DMS 273 (cell line): ENCODE measurements at regions not wholly inside any gene's neighbourhood (a gene's known extent, or its start where the extent isn't known, plus 50 kb on each side); places are given as distances from the start of the nearest gene placed in this dataset.

Source experiments
- DNase-seq: peaks from one replicate; lab custom pipeline; 2025; ENCODE audit not compliant: unreplicated experiment; lab: John Stamatoyannopoulos, UW

GRCh38 chr1:229991104-229991513 is 75.9 kb upstream of the GALNT2 start:
- DNase-seq = no peak

- DNase-seq = no peak
Measured at GRCh38 chr1:229991724-229992333, 75.2 kb upstream of the GALNT2 start.

- DNase-seq = no peak
Measured at GRCh38 chr1:229993060-229993459, 74.0 kb upstream of the GALNT2 start.

GRCh38 chr1:229993894-229994293 is 73.1 kb upstream of the GALNT2 start:
- DNase-seq = no peak

GRCh38 chr1:229999004-229999670 is 67.9 kb upstream of the GALNT2 start:
- DNase-seq = no peak

- no peak for DNase-seq
Measured at GRCh38 chr1:230000493-230001184, 66.4 kb upstream of the GALNT2 start.

GRCh38 chr1:230002164-230002803 is 64.8 kb upstream of the GALNT2 start:
- DNase-seq = no peak

- DNase-seq = no peak
Measured at GRCh38 chr1:230003409-230003808, 63.6 kb upstream of the GALNT2 start.

- DNase-seq = no peak
Measured at GRCh38 chr1:230005040-230005439, 62.0 kb upstream of the GALNT2 start.

- no peak for DNase-seq
Measured at GRCh38 chr1:230008721-230009120, 58.3 kb upstream of the GALNT2 start.

- no peak for DNase-seq
Measured at GRCh38 chr1:230009611-230010313, 57.3 kb upstream of the GALNT2 start.

- DNase-seq = no peak
Measured at GRCh38 chr1:230010603-230011332, 56.3 kb upstream of the GALNT2 start.

- DNase-seq = no peak
Measured at GRCh38 chr1:230011333-230012092, 55.5 kb upstream of the GALNT2 start.

GRCh38 chr1:230012093-230012393 is 55.0 kb upstream of the GALNT2 start:
- DNase-seq = no peak

GRCh38 chr1:230012741-230013140 is 54.3 kb upstream of the GALNT2 start:
- no peak for DNase-seq

- no peak for DNase-seq
Measured at GRCh38 chr1:230016159-230016558, 50.9 kb upstream of the GALNT2 start.
